ENCODE measurements at regions not wholly inside any gene's neighbourhood (a gene's known extent, or its start where the extent isn't known, plus 50 kb on each side); places are given as distances from the start of the nearest gene placed in this dataset.

GRCh38 chr3:90253131-90253530, 1145.7 kb downstream of the EPHA3 start (continued):
- TF ChIP-seq AGO2 (optimal IDR thresholded peaks at IDR 0.05; ENCODE audit: low read depth, low read length) (no peak), KAT2B (IDR thresholded peaks at IDR 0.05; ENCODE audit: borderline replicate concordance, low read depth, low read length) (no peak), PHF20 (CRISPR knock-in tag; IDR thresholded peaks at IDR 0.05) (no peak), FOXC1 (CRISPR knock-in tag; IDR thresholded peaks at IDR 0.05; ENCODE audit: borderline replicate concordance) (no peak), ZNF709 (CRISPR knock-in tag; IDR thresholded peaks at IDR 0.05) (no peak), SOX6 (IDR thresholded peaks at IDR 0.05) (no peak), SOX6 (CRISPR knock-in tag; IDR thresholded peaks at IDR 0.05) (no peak)
- TF ChIP-seq, protein P1, sequence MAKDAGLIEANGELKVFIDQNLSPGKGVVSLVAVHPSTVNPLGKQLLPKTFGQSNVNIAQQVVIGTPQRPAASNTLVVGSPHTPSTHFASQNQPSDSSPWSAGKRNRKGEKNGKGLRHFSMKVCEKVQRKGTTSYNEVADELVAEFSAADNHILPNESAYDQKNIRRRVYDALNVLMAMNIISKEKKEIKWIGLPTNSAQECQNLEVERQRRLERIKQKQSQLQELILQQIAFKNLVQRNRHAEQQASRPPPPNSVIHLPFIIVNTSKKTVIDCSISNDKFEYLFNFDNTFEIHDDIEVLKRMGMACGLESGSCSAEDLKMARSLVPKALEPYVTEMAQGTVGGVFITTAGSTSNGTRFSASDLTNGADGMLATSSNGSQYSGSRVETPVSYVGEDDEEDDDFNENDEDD (CRISPR knock-in tag; IDR thresholded peaks at IDR 0.05; ENCODE audit: borderline replicate concordance), result no peak

- ATAC-seq (no peak), DNase-seq (ENCODE audit: low spot score) (no peak), FAIRE-seq (no peak)
- POLR2A ChIA-PET, result no interaction called here
- peaks cover 59% of the 10 kb centered on the region for H3K9me3 ChIP-seq (ENCODE audit: low read length)
- CTCF ChIA-PET (ENCODE audit: low intra/inter-chr PET ratio, low total read pairs), result no interaction called here
- no peaks in the 10 kb centered on the region for H3K36me3 ChIP-seq (replicated peaks in 1 of 2; ENCODE audit: control insufficient read depth in 1 of 2, insufficient read depth in 2 of 2, low read length in 2 of 2)
- no TSS peak for BruUV-seq (replicated peaks)
- in situ Hi-C loops (cut with HindIII; ENCODE audit: extremely low pct_ligation_motif_present, low pct_unique_long_range_greater_than_20kb), result no loop called here
- TF ChIP-seq ZNF709 (CRISPR knock-in tag; IDR thresholded peaks at IDR 0.05) (no peak), HNF4A (CRISPR knock-in tag; IDR thresholded peaks at IDR 0.05) (no peak), TIGD3 (CRISPR knock-in tag; IDR thresholded peaks at IDR 0.05; ENCODE audit: borderline replicate concordance) (no peak), FOXA1 (IDR thresholded peaks at IDR 0.05) (no peak), FOXA1 (CRISPR knock-in tag; IDR thresholded peaks at IDR 0.05) (no peak), NFE2L2 (IDR thresholded peaks at IDR 0.05; ENCODE audit: low read length) (no peak), THAP9 (CRISPR knock-in tag; IDR thresholded peaks at IDR 0.05; ENCODE audit: borderline replicate concordance) (no peak), ZNF510 (CRISPR knock-in tag; IDR thresholded peaks at IDR 0.05; ENCODE audit: low read depth) (no peak)
- TF ChIP-seq, protein P1 (CRISPR knock-in tag; IDR thresholded peaks at IDR 0.05; ENCODE audit: borderline replicate concordance), result no peak
- 3% methylated on average over 6 of the region's 6 CpGs for WGBS (ENCODE audit: low lambda C conversion rate)
- no peak overlapping the region for H3K9ac ChIP-seq (ENCODE audit: insufficient read depth, low read depth, low read length)
- no peaks in the 10 kb centered on the region for H3K27me3 ChIP-seq (ENCODE audit: control insufficient read depth in 1 of 2, insufficient read depth in 2 of 2, low read length in 2 of 2)
- no peak overlapping the region for H3K4me2 ChIP-seq (ENCODE audit: low read depth, low read length)
- no peak overlapping the region for H3K4me3 ChIP-seq (replicated peaks in 1 of 3; ENCODE audit: insufficient read depth in 1 of 3, low read depth in 2 of 3, low read length in 3 of 3)
- H3K27ac ChIP-seq (ENCODE audit: extremely low read length, insufficient read depth, low read length), result no peak overlapping the region
- H2AFZ ChIP-seq (ENCODE audit: low read length), result no peak overlapping the region
- no peaks in the 10 kb centered on the region for H3K79me2 ChIP-seq (ENCODE audit: insufficient read depth, low read length)
- H4K20me1 ChIP-seq (ENCODE audit: insufficient read depth, low read length), result no peaks in the 10 kb centered on the region
- intact Hi-C loops (cut with micrococcal nuclease; ENCODE audit: unreplicated experiment), result no loop called here
- no peaks in the 10 kb centered on the region for H3K4me1 ChIP-seq (ENCODE audit: insufficient read depth, low read length)
Measured at GRCh38 chr3:90261481-90262433, 1154.3 kb downstream of the EPHA3 start.

Measured in HepG2 (cell line).